HEK293 (cell line): ENCODE measurements at regions not wholly inside any gene's neighbourhood (a gene's known extent, or its start where the extent isn't known, plus 50 kb on each side); places are given as distances from the start of the nearest gene placed in this dataset.
A peak's percentile ranks its signal among the peaks of the same experiment; 100 is the strongest.

Experiments
- CTCF ChIP-seq: fragments of 450-650 bp; formaldehyde crosslinking; IDR thresholded peaks from 2 replicates; pipeline ENCODE4 v1.5.1; 2016; ENCODE audit warnings: missing biosample characterization, missing genetic modification characterization
- KLF17 ChIP-seq: fragments of 450-650 bp; formaldehyde crosslinking; IDR thresholded peaks from 2 replicates; pipeline ENCODE4 v1.5.1; 2016; ENCODE audit warnings: missing biosample characterization, missing genetic modification characterization
- ZBTB20 ChIP-seq: fragments of 450-650 bp; formaldehyde crosslinking; IDR thresholded peaks from 2 replicates; pipeline ENCODE4 v1.5.1; 2016; ENCODE audit warnings: missing biosample characterization, missing genetic modification characterization
- ZBTB21 ChIP-seq: fragments of 450-650 bp; formaldehyde crosslinking; IDR thresholded peaks from 2 replicates; pipeline ENCODE4 v1.5.1; 2017; ENCODE audit warnings: missing biosample characterization, missing genetic modification characterization
- ZNF10 ChIP-seq: fragments of 450-650 bp; formaldehyde crosslinking; IDR thresholded peaks from 2 replicates; pipeline ENCODE4 v1.5.1; 2017; ENCODE audit warnings: missing biosample characterization, missing genetic modification characterization
- ZNF274 ChIP-seq, 2 experiments: fragments of 200-500 bp in 1 of 2; fragments of 450-650 bp in 1 of 2; sonication (Bioruptor generic) in 1 of 2; formaldehyde crosslinking in 1 of 2; IDR thresholded peaks; 2 replicates each; pipeline versions ENCODE4 v1.5.1 to v1.6.1; 2014 to 2016; ENCODE audit warnings: borderline replicate concordance in 1 of 2, inconsistent platforms in 1 of 2, low read length in 1 of 2, missing biosample characterization in 1 of 2, missing genetic modification characterization in 1 of 2
- ZNF580 ChIP-seq: fragments of 450-650 bp; formaldehyde crosslinking; IDR thresholded peaks from 2 replicates; pipeline ENCODE4 v1.5.1; 2016; ENCODE audit warnings: missing biosample characterization, missing genetic modification characterization
- TF ChIP-seq, protein P1 (sequence below): fragments of 450-650 bp; formaldehyde crosslinking; IDR thresholded peaks from 2 replicates; pipeline ENCODE4 v1.5.1; 2017; ENCODE audit warnings: missing biosample characterization, missing genetic modification characterization
- TF ChIP-seq, protein P2 (sequence below): fragments of 450-650 bp; formaldehyde crosslinking; IDR thresholded peaks from 2 replicates; pipeline ENCODE4 v1.5.1; 2016; ENCODE audit warnings: missing biosample characterization, missing genetic modification characterization, low read depth
- TF ChIP-seq, protein P3 (sequence below): fragments of 450-650 bp; formaldehyde crosslinking; IDR thresholded peaks from 2 replicates; pipeline ENCODE4 v1.5.1; 2016; ENCODE audit warnings: missing biosample characterization, missing genetic modification characterization
- TF ChIP-seq, protein P4 (sequence below): fragments of 450-650 bp; formaldehyde crosslinking; IDR thresholded peaks from 2 replicates; pipeline ENCODE4 v1.5.1; 2016; ENCODE audit warnings: missing biosample characterization, missing genetic modification characterization

DNA sequence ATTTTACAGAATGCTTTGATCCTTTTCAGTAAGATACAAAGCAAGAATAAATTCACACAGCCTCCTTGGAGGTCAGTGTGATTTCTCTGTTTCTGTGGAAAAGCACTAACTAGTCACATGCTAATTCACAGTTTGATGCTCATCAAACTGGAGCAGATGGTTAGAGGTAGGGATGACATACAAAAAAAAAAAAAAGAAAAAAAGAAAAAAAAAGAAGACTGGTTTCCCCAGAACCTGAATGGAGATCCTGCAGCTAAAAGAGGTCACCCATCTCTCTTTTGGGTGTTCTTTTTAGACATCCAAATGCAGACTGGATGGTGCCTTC, 123.7 kb upstream of the ANKRD55 start:
- no peak for TF ChIP-seq CTCF (tag by site-specific recombination)
- TF ChIP-seq ZNF10 (tag by site-specific recombination) = no peak
- TF ChIP-seq ZBTB20 = peak; percentile 40; the same call in 1 of the 2 replicates
- TF ChIP-seq KLF17 (tag by site-specific recombination) = no peak
- TF ChIP-seq, protein P1, sequence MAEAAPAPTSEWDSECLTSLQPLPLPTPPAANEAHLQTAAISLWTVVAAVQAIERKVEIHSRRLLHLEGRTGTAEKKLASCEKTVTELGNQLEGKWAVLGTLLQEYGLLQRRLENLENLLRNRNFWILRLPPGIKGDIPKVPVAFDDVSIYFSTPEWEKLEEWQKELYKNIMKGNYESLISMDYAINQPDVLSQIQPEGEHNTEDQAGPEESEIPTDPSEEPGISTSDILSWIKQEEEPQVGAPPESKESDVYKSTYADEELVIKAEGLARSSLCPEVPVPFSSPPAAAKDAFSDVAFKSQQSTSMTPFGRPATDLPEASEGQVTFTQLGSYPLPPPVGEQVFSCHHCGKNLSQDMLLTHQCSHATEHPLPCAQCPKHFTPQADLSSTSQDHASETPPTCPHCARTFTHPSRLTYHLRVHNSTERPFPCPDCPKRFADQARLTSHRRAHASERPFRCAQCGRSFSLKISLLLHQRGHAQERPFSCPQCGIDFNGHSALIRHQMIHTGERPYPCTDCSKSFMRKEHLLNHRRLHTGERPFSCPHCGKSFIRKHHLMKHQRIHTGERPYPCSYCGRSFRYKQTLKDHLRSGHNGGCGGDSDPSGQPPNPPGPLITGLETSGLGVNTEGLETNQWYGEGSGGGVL (tag by site-specific recombination) = no peak
- no peak for TF ChIP-seq ZBTB21
- no peak for TF ChIP-seq ZNF274 (IDR thresholded peaks at IDR 0.05; ENCODE audit: low read length)
- no peak for TF ChIP-seq ZNF274 (tag by site-specific recombination; IDR thresholded peaks at IDR 0.05; ENCODE audit: borderline replicate concordance)
- TF ChIP-seq, protein P2, sequence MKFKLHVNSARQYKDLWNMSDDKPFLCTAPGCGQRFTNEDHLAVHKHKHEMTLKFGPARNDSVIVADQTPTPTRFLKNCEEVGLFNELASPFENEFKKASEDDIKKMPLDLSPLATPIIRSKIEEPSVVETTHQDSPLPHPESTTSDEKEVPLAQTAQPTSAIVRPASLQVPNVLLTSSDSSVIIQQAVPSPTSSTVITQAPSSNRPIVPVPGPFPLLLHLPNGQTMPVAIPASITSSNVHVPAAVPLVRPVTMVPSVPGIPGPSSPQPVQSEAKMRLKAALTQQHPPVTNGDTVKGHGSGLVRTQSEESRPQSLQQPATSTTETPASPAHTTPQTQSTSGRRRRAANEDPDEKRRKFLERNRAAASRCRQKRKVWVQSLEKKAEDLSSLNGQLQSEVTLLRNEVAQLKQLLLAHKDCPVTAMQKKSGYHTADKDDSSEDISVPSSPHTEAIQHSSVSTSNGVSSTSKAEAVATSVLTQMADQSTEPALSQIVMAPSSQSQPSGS (tag by site-specific recombination) = no peak
- TF ChIP-seq ZNF580 (tag by site-specific recombination) = no peak
- TF ChIP-seq, protein P3, sequence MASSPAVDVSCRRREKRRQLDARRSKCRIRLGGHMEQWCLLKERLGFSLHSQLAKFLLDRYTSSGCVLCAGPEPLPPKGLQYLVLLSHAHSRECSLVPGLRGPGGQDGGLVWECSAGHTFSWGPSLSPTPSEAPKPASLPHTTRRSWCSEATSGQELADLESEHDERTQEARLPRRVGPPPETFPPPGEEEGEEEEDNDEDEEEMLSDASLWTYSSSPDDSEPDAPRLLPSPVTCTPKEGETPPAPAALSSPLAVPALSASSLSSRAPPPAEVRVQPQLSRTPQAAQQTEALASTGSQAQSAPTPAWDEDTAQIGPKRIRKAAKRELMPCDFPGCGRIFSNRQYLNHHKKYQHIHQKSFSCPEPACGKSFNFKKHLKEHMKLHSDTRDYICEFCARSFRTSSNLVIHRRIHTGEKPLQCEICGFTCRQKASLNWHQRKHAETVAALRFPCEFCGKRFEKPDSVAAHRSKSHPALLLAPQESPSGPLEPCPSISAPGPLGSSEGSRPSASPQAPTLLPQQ (tag by site-specific recombination) = no peak
- TF ChIP-seq, protein P4, sequence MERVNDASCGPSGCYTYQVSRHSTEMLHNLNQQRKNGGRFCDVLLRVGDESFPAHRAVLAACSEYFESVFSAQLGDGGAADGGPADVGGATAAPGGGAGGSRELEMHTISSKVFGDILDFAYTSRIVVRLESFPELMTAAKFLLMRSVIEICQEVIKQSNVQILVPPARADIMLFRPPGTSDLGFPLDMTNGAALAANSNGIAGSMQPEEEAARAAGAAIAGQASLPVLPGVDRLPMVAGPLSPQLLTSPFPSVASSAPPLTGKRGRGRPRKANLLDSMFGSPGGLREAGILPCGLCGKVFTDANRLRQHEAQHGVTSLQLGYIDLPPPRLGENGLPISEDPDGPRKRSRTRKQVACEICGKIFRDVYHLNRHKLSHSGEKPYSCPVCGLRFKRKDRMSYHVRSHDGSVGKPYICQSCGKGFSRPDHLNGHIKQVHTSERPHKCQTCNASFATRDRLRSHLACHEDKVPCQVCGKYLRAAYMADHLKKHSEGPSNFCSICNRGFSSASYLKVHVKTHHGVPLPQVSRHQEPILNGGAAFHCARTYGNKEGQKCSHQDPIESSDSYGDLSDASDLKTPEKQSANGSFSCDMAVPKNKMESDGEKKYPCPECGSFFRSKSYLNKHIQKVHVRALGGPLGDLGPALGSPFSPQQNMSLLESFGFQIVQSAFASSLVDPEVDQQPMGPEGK (tag by site-specific recombination) = no peak
